Central memory CD8-positive, alpha-beta T cell (primary cell): ENCODE measurements at regions not wholly inside any gene's neighbourhood (a gene's known extent, or its start where the extent isn't known, plus 50 kb on each side); places are given as distances from the start of the nearest gene placed in this dataset.

ENCODE experiments used
- ATAC-seq: fragments of 150-1000 bp; cut with Tn5 transposase; replicated peaks from 2 replicates; pipeline ENCODE4 v1.10.0; 2022; ENCODE audit warnings: mild to moderate bottlenecking, moderate FRiP score, moderate number of reproducible peaks; ENCODE audit not compliant: poor library complexity, severe bottlenecking; ENCODE audit errors: extremely low read depth
- DNase-seq, 2 donors: peaks; one replicate each; pipeline ENCODE4 v3.0.0; 2021; ENCODE audit warnings: low spot score in 2 of 2
- H3K27ac Mint-ChIP-seq: one replicate; pipeline ENCODE4 v1.8.0; 2022; ENCODE audit warnings: low read depth, mild to moderate bottlenecking, moderate library complexity, mixed read lengths
- H3K27me3 Mint-ChIP-seq: one replicate; pipeline ENCODE4 v1.8.0; 2022; ENCODE audit warnings: mixed read lengths
- H3K36me3 Mint-ChIP-seq: one replicate; pipeline ENCODE4 v1.8.0; 2022; ENCODE audit warnings: mild to moderate bottlenecking, moderate library complexity, mixed read lengths; ENCODE audit not compliant: insufficient read depth
- H3K4me1 Mint-ChIP-seq: one replicate; pipeline ENCODE4 v1.8.0; 2022; ENCODE audit warnings: mixed read lengths
- H3K4me3 Mint-ChIP-seq: one replicate; pipeline ENCODE4 v1.8.0; 2022; ENCODE audit warnings: mild to moderate bottlenecking, moderate library complexity, mixed read lengths
- H3K9me3 Mint-ChIP-seq: one replicate; pipeline ENCODE4 v1.8.0; 2022; ENCODE audit warnings: mixed read lengths

DNA sequence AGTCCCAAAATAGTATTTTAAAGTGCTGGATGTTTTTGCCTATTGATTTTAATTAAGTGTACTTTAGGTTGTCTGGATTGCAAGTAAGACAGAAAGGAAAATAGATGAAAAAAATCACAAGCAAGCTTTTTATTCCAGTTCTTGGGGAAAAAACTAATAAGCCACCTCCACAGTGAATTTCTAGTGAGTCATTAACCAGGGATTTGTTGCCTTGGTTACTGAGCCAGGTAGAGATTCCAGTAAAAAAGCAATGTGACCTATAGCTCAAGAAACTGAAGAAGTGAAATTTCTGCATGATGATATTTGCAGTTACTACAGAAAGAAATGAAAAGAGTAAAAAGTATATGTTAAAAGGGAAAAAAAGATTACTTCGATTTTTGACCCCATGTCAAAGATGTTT lies 160.6 kb downstream of the METTL4 start:
- no peak for DNase-seq
- H3K27me3 Mint-ChIP-seq = peaks cover 58% of the 10 kb centered on the region
- H3K36me3 Mint-ChIP-seq = no peaks in the 10 kb centered on the region

DNA sequence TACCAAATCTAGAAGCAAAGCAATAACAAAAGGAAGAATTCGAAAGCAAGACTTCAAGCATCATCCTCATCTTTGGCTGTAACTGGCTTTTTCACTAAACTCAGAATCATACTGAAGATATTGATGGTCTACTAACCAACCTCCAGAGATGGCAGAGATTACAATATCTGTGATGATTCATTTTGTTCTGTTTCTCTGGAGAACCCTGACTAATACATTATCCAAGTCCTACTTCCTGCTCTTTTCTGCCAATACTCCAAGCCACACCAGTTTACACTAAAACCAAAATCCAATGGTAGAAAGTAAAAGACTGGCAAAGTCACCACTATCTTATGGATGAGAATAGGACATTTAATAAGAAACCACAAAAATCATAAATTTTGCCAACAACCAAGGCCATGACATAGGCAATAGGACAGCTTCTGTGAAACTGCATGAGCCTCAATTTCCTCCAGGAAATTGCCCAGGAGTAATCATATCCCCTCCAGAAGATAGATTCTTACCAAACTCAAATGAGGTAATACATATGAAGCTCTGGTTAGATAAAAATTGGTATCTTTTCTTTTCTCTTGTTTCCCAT lies 159.8 kb downstream of the METTL4 start:
- Mint-ChIP-seq H3K4me3 (no peak overlapping the region), H3K4me1 (no peaks in the 10 kb centered on the region), H3K9me3 (no peaks in the 10 kb centered on the region), H3K36me3 (no peaks in the 10 kb centered on the region), H3K27me3 (peaks cover 59% of the 10 kb centered on the region), H3K27ac (no peak overlapping the region)
- ATAC-seq = no peak
- DNase-seq = no peak

More for the DNA sequence above, 160.6 kb downstream of the METTL4 start:
- Mint-ChIP-seq H3K4me3 (no peak overlapping the region), H3K27ac (no peak overlapping the region), H3K9me3 (no peaks in the 10 kb centered on the region), H3K4me1 (no peaks in the 10 kb centered on the region)
- ATAC-seq = no peak

DNA sequence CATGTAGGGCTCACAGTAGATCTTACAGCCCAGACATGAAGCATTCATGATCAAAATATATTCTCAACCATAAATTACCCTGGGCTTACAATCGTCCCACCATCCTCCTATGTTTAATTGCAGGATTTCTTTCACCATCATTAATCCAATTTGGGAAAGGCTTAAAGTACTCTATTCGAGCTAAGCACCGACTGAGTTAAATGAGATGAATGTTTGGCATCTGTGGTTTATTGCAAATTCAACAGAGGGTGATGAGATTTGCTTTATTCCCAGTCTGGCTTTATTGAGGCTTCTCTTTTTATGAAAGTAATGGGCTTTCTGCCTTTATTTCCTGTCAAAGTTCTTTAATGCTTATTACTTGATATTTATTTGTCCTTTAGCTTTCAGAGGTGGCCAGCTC lies 159.0 kb downstream of the METTL4 start:
- no peak overlapping the region for H3K4me3 Mint-ChIP-seq
- DNase-seq = no peak
- H3K27ac Mint-ChIP-seq = no peak overlapping the region
- H3K36me3 Mint-ChIP-seq = no peaks in the 10 kb centered on the region
- H3K4me1 Mint-ChIP-seq = no peaks in the 10 kb centered on the region
- H3K27me3 Mint-ChIP-seq = peaks cover 64% of the 10 kb centered on the region
- no peaks in the 10 kb centered on the region for H3K9me3 Mint-ChIP-seq
- ATAC-seq = no peak

DNA sequence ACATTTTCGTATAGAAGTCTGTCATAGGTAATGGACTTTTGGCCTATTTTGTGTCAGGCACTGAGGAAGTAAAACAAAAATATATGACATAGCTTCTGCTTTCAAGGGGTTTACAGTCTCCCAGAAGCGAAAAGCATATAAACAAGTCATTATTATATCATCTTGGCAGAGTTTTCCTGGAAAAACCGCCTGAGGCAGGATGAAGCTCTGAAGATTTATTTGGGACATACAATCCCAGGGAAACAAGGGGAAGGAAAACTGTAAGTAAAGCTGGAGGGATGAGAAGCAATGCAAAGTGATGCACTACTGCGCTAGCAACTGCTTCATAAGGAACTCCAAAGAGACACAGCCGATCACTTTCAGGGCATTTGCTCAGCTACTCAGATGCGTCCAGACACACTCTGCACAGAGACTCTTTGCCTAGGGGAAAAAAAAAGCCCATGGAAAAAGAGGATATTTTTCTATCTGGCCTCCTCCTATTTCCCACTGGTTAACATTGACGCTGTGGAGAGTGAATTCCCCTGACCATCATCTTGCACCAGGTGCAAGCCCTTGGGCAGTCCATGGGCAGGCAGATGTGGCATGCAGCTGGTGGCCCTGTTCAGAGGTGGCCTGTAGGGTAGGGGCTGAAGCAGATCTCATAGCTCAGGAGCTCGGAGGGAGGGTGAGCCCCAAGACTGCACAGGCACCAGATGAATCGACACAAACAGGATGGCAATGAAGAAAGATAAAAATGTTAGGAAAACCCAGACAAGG lies 158.1 kb downstream of the METTL4 start:
- peaks cover 61% of the 10 kb centered on the region for H3K27me3 Mint-ChIP-seq
- H3K4me1 Mint-ChIP-seq = no peaks in the 10 kb centered on the region
- H3K4me3 Mint-ChIP-seq = no peak overlapping the region
- no peak overlapping the region for H3K27ac Mint-ChIP-seq
- H3K36me3 Mint-ChIP-seq = no peaks in the 10 kb centered on the region
- DNase-seq (no peak), ATAC-seq (no peak)
- no peaks in the 10 kb centered on the region for H3K9me3 Mint-ChIP-seq

DNA sequence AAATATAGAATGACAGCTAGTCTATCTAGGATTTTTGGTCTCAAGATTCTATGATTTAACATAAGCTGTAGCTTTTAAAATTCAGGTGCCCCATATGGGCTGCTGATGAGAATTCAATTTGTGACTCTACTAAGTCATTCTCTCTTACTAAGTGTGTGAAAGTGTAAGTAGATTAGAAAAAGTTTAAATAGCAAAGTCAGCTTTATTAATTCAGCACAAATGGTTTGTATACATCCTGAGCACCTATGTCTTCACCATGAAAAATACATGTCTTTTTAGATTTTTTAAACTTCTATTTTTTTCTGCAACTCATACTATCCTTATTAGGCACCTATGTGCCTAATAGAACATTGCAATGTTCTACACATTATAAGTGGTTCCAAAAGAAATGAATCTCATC lies 157.1 kb downstream of the METTL4 start:
- Mint-ChIP-seq H3K4me3 (no peak overlapping the region), H3K9me3 (no peaks in the 10 kb centered on the region), H3K27me3 (peaks cover 52% of the 10 kb centered on the region)

DNA sequence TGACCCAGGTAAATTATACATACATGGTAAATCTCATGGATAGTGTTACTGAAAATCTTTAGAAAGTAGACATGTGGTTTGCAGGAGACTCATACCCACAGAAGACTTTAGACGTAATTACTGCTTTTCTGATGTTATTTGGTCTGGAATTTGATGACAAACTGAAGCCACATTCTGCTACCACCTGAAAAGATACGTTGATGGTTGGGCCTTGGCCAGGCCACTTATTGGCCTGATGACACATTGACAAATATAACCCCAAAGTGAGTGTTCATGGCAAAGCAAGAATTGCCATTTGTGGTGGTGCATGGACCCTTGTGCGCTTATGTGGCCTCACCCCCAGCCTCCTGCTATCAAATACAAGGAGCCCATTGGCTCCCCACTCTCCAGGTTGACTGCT lies 155.6 kb downstream of the METTL4 start:
- peaks cover 52% of the 10 kb centered on the region for H3K27me3 Mint-ChIP-seq
- no peaks in the 10 kb centered on the region for H3K36me3 Mint-ChIP-seq
- no peak for DNase-seq
- no peaks in the 10 kb centered on the region for H3K9me3 Mint-ChIP-seq
- no peak for ATAC-seq
- no peak overlapping the region for H3K27ac Mint-ChIP-seq
- no peaks in the 10 kb centered on the region for H3K4me1 Mint-ChIP-seq
- no peak overlapping the region for H3K4me3 Mint-ChIP-seq

More for the DNA sequence above, 157.1 kb downstream of the METTL4 start:
- Mint-ChIP-seq H3K4me1 (no peaks in the 10 kb centered on the region), H3K27ac (no peak overlapping the region), H3K36me3 (no peaks in the 10 kb centered on the region)
- no peak for DNase-seq
- ATAC-seq = no peak

DNA sequence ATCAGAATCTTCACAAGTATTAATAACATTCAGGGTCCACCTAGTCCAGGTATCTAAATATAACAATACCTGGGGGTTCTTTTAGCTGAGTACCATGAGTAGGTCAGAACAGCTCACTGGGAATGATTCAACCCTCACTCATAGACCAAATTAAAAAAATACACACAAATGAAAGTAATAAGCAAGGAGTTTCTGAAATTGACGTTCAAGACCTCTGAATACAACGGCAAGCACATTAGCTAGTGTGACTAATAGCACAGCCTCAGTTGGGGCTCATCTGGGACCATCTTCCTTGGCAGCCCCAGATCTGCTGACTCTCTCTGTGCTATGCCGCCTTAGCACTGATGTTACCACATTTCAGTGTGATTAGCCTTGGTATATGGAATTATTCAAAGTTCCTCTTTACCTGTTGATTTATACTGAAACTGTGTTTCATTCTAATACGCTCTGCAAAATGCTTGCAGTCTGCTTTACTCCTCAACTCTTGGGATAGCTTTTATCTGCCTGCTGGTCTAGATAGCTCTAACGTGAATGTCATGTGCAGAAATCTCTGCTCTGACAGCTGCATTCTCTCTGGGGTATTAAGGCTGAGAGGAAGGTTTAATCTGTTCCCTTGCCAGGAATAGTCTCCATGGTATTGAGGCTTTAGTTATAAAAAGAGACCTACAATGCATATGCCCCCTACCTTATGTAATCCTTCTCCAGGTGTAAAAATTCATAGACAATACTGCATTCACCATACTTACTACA lies 153.3 kb downstream of the METTL4 start:
- DNase-seq = no peak
- H3K36me3 Mint-ChIP-seq = no peaks in the 10 kb centered on the region

DNA sequence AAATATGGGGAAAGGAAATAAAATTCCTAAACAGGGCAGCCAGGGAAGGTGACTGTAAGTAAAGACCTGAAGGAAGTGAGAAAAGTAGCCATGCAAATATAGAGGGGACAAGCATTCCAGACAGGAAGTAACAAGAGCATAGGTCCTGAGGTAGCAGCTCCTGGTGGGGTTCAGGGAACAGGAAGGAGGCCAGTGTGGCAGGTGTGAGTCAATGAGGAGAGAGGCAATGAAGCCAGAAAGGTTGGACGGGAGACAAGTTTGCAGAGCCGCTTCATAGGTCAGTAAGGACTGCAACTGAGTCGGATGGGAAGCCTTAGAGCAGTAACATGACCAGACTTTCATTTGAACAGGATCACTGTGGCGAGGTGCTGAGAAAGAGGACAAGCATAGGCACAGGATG lies 150.9 kb downstream of the METTL4 start:
- no peak for DNase-seq
- Mint-ChIP-seq H3K4me3 (no peak overlapping the region), H3K27me3 (peaks cover 39% of the 10 kb centered on the region), H3K9me3 (no peaks in the 10 kb centered on the region), H3K27ac (no peak overlapping the region), H3K4me1 (no peaks in the 10 kb centered on the region), H3K36me3 (no peaks in the 10 kb centered on the region)
- no peak for ATAC-seq

More for the DNA sequence above, 153.3 kb downstream of the METTL4 start:
- Mint-ChIP-seq H3K4me3 (no peak overlapping the region), H3K4me1 (no peaks in the 10 kb centered on the region), H3K27ac (no peak overlapping the region), H3K9me3 (no peaks in the 10 kb centered on the region), H3K27me3 (peaks cover 45% of the 10 kb centered on the region)
- ATAC-seq = no peak

DNA sequence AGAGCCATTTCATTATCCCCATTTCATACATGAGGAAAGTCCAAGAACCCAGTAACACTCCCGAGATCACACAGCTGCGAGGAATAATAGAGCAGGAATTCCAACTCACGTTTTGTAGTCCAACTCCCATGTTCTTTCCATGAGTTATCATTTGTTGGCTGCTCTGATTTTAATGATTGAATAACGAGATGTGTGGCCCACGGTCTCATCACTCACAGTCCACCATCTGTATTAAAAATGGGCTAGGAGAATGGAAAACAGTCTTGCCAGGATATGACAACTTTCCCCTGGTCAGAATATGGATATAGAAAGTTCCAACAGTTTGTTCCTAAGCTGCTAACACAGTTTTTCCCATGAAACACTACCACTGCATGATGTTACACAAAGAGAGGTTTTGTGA lies 147.5 kb downstream of the METTL4 start:
- ATAC-seq = no peak
- H3K36me3 Mint-ChIP-seq = no peaks in the 10 kb centered on the region

DNA sequence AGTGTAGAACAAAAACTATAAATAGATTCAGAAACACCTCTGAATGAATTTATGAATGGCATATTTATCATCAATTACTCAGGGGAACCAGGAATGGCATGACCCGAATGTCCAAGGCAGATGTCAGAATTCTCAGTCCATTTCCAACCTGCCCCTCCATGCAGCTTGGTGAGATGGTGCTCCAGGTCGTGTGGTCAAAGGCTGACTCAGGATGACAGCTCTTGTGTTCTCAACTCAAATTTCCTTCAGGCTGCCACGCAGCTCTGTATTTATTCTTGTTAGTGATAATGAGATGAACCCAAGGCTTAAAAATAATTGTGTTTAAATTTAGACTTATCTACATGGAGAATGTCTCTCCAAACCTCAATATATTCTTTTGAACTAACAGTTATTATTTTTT lies 146.9 kb downstream of the METTL4 start:
- H3K36me3 Mint-ChIP-seq = no peaks in the 10 kb centered on the region
- H3K9me3 Mint-ChIP-seq = no peaks in the 10 kb centered on the region
- no peak overlapping the region for H3K4me3 Mint-ChIP-seq
- H3K4me1 Mint-ChIP-seq = no peaks in the 10 kb centered on the region
- H3K27ac Mint-ChIP-seq = no peak overlapping the region
- ATAC-seq (no peak), DNase-seq (no peak)
- peaks cover 36% of the 10 kb centered on the region for H3K27me3 Mint-ChIP-seq

More for the DNA sequence above, 147.5 kb downstream of the METTL4 start:
- Mint-ChIP-seq H3K4me1 (no peaks in the 10 kb centered on the region), H3K9me3 (no peaks in the 10 kb centered on the region), H3K27ac (no peak overlapping the region), H3K4me3 (no peak overlapping the region), H3K27me3 (peaks cover 36% of the 10 kb centered on the region)
- DNase-seq = no peak

DNA sequence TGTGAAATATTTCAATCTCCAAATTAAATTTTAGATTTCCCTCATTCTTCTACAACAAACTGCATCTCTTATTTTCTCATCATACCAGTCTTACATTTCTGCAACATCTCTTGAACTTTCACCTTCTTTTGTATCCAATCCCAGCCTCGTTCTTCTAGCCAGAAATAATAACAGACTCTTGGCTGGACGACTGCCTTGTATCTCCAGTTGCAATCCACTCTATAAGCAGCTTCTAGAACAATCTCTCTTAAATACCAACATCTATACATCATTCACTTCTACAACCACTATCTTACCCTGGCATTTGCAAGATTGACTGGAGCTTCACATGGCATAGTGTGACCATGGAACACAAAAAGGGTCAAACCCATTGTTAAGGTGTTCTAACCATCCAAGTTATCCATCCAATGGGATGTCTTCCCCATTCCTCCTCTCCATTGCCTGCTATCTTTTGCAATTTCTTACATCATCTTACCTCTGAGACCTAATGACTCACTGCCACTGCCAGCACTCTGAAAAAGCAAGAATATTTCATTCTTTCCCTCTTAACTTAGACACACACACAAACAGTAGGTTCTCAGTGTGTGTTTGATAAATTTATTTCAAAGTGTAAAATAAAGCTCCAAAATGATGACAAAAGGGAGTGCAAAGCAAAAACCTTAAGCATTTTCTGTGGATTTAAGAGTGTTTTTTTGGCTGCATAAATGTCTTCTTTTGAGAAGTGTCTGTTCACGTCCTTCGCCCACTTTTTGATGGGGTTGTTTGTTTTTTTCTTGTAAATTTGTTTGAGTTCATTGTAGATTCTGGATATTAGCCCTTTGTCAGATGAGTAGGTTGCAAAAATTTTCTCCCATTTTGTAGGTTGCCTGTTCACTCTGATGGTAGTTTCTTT lies 145.6 kb downstream of the METTL4 start:
- no peaks in the 10 kb centered on the region for H3K9me3 Mint-ChIP-seq
- DNase-seq (no peak), ATAC-seq (no peak)
- H3K27me3 Mint-ChIP-seq = peaks cover 26% of the 10 kb centered on the region
- H3K27ac Mint-ChIP-seq = no peak overlapping the region
- no peak overlapping the region for H3K4me3 Mint-ChIP-seq
- H3K36me3 Mint-ChIP-seq = no peaks in the 10 kb centered on the region
- no peaks in the 10 kb centered on the region for H3K4me1 Mint-ChIP-seq

DNA sequence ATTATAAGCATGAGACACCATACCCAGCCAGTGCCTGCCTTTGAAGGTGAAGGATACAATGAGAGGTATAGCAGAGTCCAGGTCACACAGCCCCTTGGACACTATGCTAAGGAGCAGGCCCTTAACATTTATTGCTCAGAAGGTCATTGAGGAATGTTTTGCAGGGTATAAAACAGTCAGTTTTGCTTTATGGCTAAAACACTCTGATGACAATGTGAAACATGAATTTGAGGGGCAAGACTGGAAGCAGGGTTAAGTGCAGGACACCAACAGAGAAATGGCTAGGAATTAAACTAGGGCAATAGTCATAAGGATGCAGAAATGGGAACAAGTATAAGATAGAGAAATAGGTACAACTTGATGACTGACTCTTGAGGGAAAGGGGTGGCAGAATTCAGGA lies 141.1 kb downstream of the METTL4 start:
- H3K4me1 Mint-ChIP-seq = no peaks in the 10 kb centered on the region
- H3K4me3 Mint-ChIP-seq = no peak overlapping the region
- ATAC-seq (no peak), DNase-seq (no peak)
- peaks cover 16% of the 10 kb centered on the region for H3K27me3 Mint-ChIP-seq
- no peaks in the 10 kb centered on the region for H3K36me3 Mint-ChIP-seq
- no peak overlapping the region for H3K27ac Mint-ChIP-seq
- no peaks in the 10 kb centered on the region for H3K9me3 Mint-ChIP-seq
